Panc1 (cell line): ENCODE measurements at regions not wholly inside any gene's neighbourhood (a gene's known extent, or its start where the extent isn't known, plus 50 kb on each side); places are given as distances from the start of the nearest gene placed in this dataset.

Experiments used
- ATAC-seq: fragments of 200-7000 bp; cut with Tn5 transposase; 2 replicates; pipeline ENCODE4 v1.9.1; 2020; ENCODE audit warnings: mild to moderate bottlenecking, moderate library complexity
- BruUV-seq: library from RNA; stranded (reverse); fragments of 400-500 nt; replicated peaks from 2 replicates; lab custom pipeline; 2021; lab: Mats Ljungman, UMichigan
- CTCF ChIA-PET: fragments of 300-600 bp; sonication (Branson Sonifier 250); formaldehyde crosslinking; loops from one replicate; lab custom pipeline; 2022; ENCODE audit warnings: antibody characterized with exemption; lab: Charles Lee
- POLR2A ChIA-PET: fragments of 300-600 bp; sonication (Branson Sonifier 250); formaldehyde crosslinking; loops from one replicate; lab custom pipeline; 2022; ENCODE audit warnings: antibody characterized with exemption; lab: Charles Lee
- DNase-seq: peaks from one replicate; pipeline ENCODE4 v3.0.0-alpha.2; 2010; ENCODE audit warnings: low read depth, low spot score
- H3K27ac ChIP-seq: 2 replicates; pipeline ENCODE4 v1.5.1; 2011; ENCODE audit warnings: mild to moderate bottlenecking, low read length, inconsistent platforms
- H3K27me3 ChIP-seq: fragments of 200-500 bp; sonication (Bioruptor generic); 2 replicates; pipeline ENCODE4 v1.6.0; 2014; ENCODE audit warnings: low read length, inconsistent platforms; ENCODE audit not compliant: control insufficient read depth, insufficient read depth
- H3K36me3 ChIP-seq: fragments of 200-500 bp; sonication (Bioruptor generic); 2 replicates; pipeline ENCODE4 v1.5.1; 2014; ENCODE audit warnings: inconsistent platforms, mild to moderate bottlenecking, low read length, moderate library complexity; ENCODE audit not compliant: control insufficient read depth, insufficient read depth
- H3K4me1 ChIP-seq: 2 replicates; pipeline ENCODE4 v1.5.1; 2011; ENCODE audit warnings: inconsistent platforms, mild to moderate bottlenecking, low read length, moderate library complexity; ENCODE audit not compliant: control insufficient read depth, insufficient read depth
- H3K4me3 ChIP-seq, 2 experiments: 2 replicates each; pipeline ENCODE4 v1.5.1; 2011 to 2012; ENCODE audit warnings: low read depth in 2 of 2, low read length in 2 of 2, mild to moderate bottlenecking in 2 of 2, inconsistent platforms in 1 of 2, moderate library complexity in 1 of 2
- H3K9me3 ChIP-seq: fragments of 200-500 bp; sonication (Bioruptor generic); 2 replicates; pipeline ENCODE4 v1.5.1; 2014; ENCODE audit warnings: low read depth, mild to moderate bottlenecking, inconsistent platforms, low read length, moderate library complexity; ENCODE audit not compliant: control insufficient read depth, insufficient read depth
- POLR2AphosphoS5 ChIP-seq: IDR thresholded peaks from 2 replicates; pipeline ENCODE4 v1.6.1; 2012; ENCODE audit warnings: mild to moderate bottlenecking, low read depth, low read length, moderate library complexity
- REST ChIP-seq, 2 experiments: IDR thresholded peaks; 2 replicates each; pipeline ENCODE4 v1.6.1; 2011 to 2012; ENCODE audit warnings: low read depth in 2 of 2, control low read depth in 1 of 2, low read length in 1 of 2, mild to moderate bottlenecking in 1 of 2, moderate library complexity in 1 of 2; ENCODE audit not compliant: insufficient read depth in 1 of 2
- SIN3A ChIP-seq: IDR thresholded peaks from 2 replicates; pipeline ENCODE4 v1.6.1; 2012; ENCODE audit warnings: low read depth, mild to moderate bottlenecking, low read length, moderate library complexity, borderline replicate concordance; ENCODE audit not compliant: insufficient read depth
- TCF7L2 ChIP-seq: IDR thresholded peaks from 2 replicates; pipeline ENCODE4 v1.6.1; 2011; ENCODE audit warnings: mild to moderate bottlenecking, low read depth, low read length, inconsistent platforms
- in situ Hi-C: cut with HindIII; loops from 2 replicates; pipeline ENCODE4 v1.10.0; 2016; ENCODE audit warnings: low sequenced_read_pairs, low pct_unique_long_range_greater_than_20kb
- intact Hi-C: fragments of 100-400 bp; cut with micrococcal nuclease; formaldehyde crosslinking; loops from one replicate; pipeline ENCODE4 v1.10.0; 2022; ENCODE audit not compliant: unreplicated experiment
- TF ChIP-seq, protein P1 (sequence below): fragments of 450-650 bp; IDR thresholded peaks from 2 replicates; pipeline ENCODE4 v1.5.1; 2017; ENCODE audit warnings: mild to moderate bottlenecking

- POLR2A ChIA-PET, result no interaction called here
- Histone ChIP-seq H3K4me3 (no peak overlapping the region), H3K27ac (no peak overlapping the region), H3K4me1 (no peaks in the 10 kb centered on the region), H3K36me3 (no peaks in the 10 kb centered on the region), H3K27me3 (no peaks in the 10 kb centered on the region), H3K9me3 (no peaks in the 10 kb centered on the region)
- no peak for DNase-seq
- in situ Hi-C loops (no loop called here), intact Hi-C loops (no loop called here)
- ATAC-seq, result no peak
- TF ChIP-seq POLR2AphosphoS5, result no peak
- no peak for TF ChIP-seq REST (IDR thresholded peaks at IDR 0.05; ENCODE audit: insufficient read depth in 1 of 2, low read depth in 2 of 2, low read length in 1 of 2)
- TF ChIP-seq TCF7L2, result no peak
- TF ChIP-seq SIN3A, result no peak
- TF ChIP-seq, protein P1, sequence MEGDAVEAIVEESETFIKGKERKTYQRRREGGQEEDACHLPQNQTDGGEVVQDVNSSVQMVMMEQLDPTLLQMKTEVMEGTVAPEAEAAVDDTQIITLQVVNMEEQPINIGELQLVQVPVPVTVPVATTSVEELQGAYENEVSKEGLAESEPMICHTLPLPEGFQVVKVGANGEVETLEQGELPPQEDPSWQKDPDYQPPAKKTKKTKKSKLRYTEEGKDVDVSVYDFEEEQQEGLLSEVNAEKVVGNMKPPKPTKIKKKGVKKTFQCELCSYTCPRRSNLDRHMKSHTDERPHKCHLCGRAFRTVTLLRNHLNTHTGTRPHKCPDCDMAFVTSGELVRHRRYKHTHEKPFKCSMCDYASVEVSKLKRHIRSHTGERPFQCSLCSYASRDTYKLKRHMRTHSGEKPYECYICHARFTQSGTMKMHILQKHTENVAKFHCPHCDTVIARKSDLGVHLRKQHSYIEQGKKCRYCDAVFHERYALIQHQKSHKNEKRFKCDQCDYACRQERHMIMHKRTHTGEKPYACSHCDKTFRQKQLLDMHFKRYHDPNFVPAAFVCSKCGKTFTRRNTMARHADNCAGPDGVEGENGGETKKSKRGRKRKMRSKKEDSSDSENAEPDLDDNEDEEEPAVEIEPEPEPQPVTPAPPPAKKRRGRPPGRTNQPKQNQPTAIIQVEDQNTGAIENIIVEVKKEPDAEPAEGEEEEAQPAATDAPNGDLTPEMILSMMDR, result no peak
- CTCF ChIA-PET, result no interaction called here
- BruUV-seq, result no TSS peak
Measured at GRCh38 chr2:144146876-144147275, 373.0 kb downstream of the ZEB2 start.

DNA sequence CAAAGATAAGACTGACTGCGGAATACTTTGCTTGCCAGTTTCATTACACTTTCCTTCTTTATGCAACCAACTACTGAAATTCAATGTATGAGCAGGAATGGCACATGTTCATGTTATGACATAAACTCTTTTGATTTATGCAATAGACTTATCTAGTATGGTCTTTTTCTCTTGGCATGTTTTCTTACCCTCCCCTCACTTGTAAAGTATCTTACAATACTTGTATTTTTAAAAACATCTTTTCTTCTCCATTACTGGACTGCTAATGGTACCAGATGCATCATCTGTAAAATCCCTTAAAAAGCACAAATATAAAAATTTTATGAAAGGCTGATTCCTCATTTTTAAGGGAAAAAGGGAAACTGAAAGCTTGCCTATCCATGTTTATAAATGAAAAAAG lies 373.8 kb downstream of the ZEB2 start:
- Histone ChIP-seq H3K27me3 (no peaks in the 10 kb centered on the region), H3K4me3 (no peak overlapping the region), H3K36me3 (no peaks in the 10 kb centered on the region), H3K4me1 (no peaks in the 10 kb centered on the region), H3K27ac (no peak overlapping the region), H3K9me3 (no peaks in the 10 kb centered on the region)
- ATAC-seq, result no peak
- no TSS peak for BruUV-seq
- intact Hi-C loops (no loop called here), in situ Hi-C loops (no loop called here)
- no peak for TF ChIP-seq SIN3A
- TF ChIP-seq, protein P1, result no peak
- no peak for TF ChIP-seq TCF7L2
- no peak for TF ChIP-seq REST (IDR thresholded peaks at IDR 0.05; ENCODE audit: insufficient read depth in 1 of 2, low read depth in 2 of 2, low read length in 1 of 2)
- TF ChIP-seq POLR2AphosphoS5, result no peak
- DNase-seq, result no peak
- CTCF ChIA-PET, result no interaction called here
- POLR2A ChIA-PET, result no interaction called here
